ENCODE measurements at regions not wholly inside any gene's neighbourhood (a gene's known extent, or its start where the extent isn't known, plus 50 kb on each side); places are given as distances from the start of the nearest gene placed in this dataset.

GRCh38 chr3:135456108-135456790 is 509.3 kb upstream of the PPP2R3A start:
- TF ChIP-seq, protein P1, sequence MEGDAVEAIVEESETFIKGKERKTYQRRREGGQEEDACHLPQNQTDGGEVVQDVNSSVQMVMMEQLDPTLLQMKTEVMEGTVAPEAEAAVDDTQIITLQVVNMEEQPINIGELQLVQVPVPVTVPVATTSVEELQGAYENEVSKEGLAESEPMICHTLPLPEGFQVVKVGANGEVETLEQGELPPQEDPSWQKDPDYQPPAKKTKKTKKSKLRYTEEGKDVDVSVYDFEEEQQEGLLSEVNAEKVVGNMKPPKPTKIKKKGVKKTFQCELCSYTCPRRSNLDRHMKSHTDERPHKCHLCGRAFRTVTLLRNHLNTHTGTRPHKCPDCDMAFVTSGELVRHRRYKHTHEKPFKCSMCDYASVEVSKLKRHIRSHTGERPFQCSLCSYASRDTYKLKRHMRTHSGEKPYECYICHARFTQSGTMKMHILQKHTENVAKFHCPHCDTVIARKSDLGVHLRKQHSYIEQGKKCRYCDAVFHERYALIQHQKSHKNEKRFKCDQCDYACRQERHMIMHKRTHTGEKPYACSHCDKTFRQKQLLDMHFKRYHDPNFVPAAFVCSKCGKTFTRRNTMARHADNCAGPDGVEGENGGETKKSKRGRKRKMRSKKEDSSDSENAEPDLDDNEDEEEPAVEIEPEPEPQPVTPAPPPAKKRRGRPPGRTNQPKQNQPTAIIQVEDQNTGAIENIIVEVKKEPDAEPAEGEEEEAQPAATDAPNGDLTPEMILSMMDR (IDR thresholded peaks at IDR 0.05): no peak
- no peak for TF ChIP-seq POLR2A (IDR thresholded peaks at IDR 0.05)
